Spleen (tissue), 7 donors: ENCODE measurements at regions not wholly inside any gene's neighbourhood (a gene's known extent, or its start where the extent isn't known, plus 50 kb on each side); places are given as distances from the start of the nearest gene placed in this dataset.

Experiments used
- CTCF ChIP-seq, 11 experiments: fragments of 200-600 bp in 7 of 11; fragments of 450-650 bp in 4 of 11; sonication (generic) in 4 of 11; IDR thresholded peaks in 8 of 11; conservative IDR thresholded peaks in 3 of 11; 1 replicate in 7 of 11; 2 replicates in 4 of 11; pipeline versions ENCODE4 v1.4.0 to v1.8.0; 2016 to 2021; ENCODE audit warnings: antibody characterized with exemption in 11 of 11, inconsistent platforms in 4 of 11, mild to moderate bottlenecking in 1 of 11
- POLR2A ChIP-seq, 3 donors: fragments of 450-650 bp; IDR thresholded peaks; one replicate each; pipeline ENCODE4 v1.5.1; 2017; ENCODE audit warnings: antibody characterized with exemption in 3 of 3, mild to moderate bottlenecking in 1 of 3
- donor health status: DM: no; HTN: no; CAD: no; lungs with moderate emphysema.
- donor health status: DM: no; HTN: no; CAD: no.
- donor health status: DM: no; HTN: no; CAD: no.

DNA sequence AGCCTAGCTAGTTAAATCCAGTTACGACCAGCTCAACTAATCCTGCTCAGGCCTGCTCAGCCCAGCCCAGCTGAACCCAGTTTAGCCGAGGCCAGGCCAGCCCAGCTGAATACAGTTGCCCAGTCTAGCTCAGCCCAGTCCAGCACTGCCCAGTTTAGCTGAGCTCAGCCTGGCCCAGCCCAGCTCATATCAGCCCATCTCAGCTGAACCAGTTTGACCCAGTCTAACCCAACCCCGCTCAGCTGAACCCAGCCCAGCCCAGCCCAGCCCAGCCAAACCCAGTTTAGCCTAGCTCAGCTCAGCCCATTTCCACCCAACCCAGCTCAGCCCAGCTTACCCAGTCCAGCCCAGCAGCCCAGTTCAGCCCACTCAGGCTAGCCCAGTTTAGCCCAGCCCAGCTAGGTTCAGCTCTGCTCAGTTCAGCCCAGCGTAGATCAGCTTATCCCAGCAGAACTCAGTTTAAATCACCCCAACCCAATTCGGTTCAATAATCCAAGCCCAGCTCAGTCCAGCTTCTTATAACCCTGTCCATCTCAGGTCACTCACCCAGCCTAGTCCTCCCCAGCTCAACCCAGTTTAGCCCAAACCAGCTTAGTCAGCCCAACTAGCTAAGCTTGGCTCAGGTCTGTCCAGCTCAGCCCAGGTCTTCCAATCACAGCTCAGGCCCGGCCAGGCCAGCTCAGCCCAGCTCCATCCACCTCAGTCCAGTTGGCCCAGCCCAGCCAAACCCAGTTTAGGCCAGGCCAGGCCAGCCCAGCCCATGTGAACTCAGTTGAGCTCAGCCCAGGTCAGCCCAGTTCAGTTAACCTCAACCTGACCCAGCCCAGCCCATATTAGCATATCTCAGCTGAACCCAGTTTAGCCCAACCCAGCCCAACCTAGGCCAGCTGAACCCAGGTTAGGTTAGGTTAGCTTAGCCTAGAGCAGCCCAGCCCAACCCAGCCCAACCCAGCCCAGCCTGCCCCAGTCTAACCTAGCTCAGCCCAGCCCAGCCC, 76.7 kb downstream of the TMEM121 start:
- TF ChIP-seq POLR2A (IDR thresholded peaks at IDR 0.05) (no peak), CTCF (IDR thresholded peaks at IDR 0.05 in 8 of 11, conservative IDR thresholded peaks at IDR 0.05 in 3 of 11) (no peak)
